VCaP (cell line): ENCODE measurements at regions not wholly inside any gene's neighbourhood (a gene's known extent, or its start where the extent isn't known, plus 50 kb on each side); places are given as distances from the start of the nearest gene placed in this dataset.

Source experiments
- H3K27ac ChIP-seq: fragments of 450-650 bp; 2 replicates; pipeline ENCODE4 v1.5.1; 2017
- TF ChIP-seq, protein P1 (sequence below): fragments of 450-650 bp; conservative IDR thresholded peaks from 2 replicates; pipeline ENCODE4 v1.5.1; 2017; ENCODE audit warnings: mild to moderate bottlenecking, moderate library complexity

DNA sequence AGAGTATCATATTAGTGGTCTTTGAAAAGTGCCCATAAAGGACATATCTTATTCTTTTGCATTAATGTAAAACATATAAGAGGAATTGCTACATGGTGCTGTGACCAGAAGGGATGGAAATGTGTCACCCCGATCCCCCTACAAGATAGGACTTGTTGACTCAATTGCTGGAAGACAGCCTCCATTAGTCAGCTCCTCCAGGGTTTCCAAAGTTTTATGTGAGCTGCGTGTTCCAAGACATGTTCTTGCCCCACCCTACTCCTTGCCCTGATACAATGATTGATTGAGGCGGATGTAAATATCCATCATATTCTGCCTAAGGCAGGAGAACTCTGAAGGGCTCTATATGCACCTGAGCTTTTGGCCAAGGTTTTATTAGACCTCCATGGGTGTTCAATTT lies 541.0 kb upstream of the ZEB2 start:
- TF ChIP-seq, protein P1, sequence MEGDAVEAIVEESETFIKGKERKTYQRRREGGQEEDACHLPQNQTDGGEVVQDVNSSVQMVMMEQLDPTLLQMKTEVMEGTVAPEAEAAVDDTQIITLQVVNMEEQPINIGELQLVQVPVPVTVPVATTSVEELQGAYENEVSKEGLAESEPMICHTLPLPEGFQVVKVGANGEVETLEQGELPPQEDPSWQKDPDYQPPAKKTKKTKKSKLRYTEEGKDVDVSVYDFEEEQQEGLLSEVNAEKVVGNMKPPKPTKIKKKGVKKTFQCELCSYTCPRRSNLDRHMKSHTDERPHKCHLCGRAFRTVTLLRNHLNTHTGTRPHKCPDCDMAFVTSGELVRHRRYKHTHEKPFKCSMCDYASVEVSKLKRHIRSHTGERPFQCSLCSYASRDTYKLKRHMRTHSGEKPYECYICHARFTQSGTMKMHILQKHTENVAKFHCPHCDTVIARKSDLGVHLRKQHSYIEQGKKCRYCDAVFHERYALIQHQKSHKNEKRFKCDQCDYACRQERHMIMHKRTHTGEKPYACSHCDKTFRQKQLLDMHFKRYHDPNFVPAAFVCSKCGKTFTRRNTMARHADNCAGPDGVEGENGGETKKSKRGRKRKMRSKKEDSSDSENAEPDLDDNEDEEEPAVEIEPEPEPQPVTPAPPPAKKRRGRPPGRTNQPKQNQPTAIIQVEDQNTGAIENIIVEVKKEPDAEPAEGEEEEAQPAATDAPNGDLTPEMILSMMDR = no peak
- no peak overlapping the region for H3K27ac ChIP-seq

DNA sequence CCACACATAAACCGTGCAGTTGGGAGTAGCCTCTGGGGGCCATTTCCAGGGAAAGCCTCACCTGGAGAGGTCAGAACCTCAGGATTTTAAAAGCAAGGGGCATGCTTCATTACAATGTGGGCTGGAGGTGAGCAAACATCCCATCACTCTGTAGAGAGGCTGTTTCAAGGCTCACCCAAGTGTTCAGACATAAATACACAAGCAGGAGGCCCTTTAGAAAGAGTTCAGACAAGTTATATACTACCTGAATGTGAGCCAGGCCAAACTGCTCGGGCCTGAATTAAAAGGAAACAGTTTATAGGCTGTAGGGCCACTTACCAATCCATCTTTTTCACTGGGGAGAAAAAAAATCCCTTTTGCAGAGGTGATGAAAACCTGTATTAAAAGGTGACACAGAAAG lies 540.0 kb upstream of the ZEB2 start:
- TF ChIP-seq, protein P1 = no peak
- no peak overlapping the region for H3K27ac ChIP-seq

DNA sequence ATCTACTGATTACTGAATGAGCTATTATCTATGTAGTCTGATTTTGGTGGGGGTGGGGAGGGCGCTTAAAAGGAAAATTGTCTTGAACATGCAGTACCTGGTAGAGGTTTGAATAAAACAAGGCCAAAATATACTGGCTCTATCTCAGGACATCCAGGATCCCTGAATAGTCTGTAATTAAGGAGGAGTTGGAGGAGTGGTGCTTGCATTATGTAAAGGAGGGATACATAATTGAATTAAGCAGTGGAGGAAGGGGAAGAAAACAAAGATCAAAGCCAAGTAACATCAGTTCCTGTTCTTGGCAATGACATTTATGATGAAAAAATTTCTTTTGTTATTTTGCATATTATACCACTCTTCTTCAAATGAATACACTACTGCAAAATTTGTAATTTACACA lies 539.4 kb upstream of the ZEB2 start:
- no peak overlapping the region for H3K27ac ChIP-seq
- TF ChIP-seq, protein P1 = no peak

DNA sequence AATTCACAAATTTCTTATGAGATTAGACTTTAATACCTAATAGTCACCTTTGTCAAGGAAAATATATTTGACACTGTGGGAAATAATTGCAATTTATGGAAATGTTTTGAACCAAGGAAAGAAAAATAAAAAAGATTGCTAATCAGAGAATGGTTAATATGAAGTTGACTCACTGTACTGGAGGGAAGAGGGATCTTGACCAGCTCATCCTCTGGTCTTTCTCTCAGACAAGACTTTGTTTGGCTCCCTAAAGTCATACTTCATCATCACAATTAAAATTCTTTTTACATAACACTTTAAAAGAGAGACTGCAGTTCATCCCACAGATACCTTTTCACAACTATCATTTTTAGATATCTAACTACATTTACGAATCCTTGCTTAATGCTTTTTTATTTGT lies 538.5 kb upstream of the ZEB2 start:
- TF ChIP-seq, protein P1 = no peak
- H3K27ac ChIP-seq = no peak overlapping the region

DNA sequence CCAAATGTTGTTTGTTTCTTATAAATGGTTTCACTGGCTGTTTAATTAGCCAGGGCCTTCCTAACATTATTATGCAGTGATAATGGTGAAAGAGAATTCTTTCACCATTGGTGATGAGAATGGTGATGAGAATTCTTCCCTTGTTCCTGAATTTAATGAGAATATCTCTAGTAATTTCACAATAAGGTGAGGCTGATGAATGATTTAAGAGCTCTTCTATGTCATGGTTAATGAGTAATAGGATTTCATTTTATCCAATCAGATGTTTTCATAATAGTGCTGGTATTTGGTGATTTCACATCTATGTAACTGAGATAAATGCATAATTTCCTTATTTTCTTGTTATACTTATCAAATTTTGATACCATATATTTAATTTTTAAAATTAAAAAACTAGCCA lies 535.7 kb upstream of the ZEB2 start:
- no peak overlapping the region for H3K27ac ChIP-seq
- TF ChIP-seq, protein P1 = no peak

DNA sequence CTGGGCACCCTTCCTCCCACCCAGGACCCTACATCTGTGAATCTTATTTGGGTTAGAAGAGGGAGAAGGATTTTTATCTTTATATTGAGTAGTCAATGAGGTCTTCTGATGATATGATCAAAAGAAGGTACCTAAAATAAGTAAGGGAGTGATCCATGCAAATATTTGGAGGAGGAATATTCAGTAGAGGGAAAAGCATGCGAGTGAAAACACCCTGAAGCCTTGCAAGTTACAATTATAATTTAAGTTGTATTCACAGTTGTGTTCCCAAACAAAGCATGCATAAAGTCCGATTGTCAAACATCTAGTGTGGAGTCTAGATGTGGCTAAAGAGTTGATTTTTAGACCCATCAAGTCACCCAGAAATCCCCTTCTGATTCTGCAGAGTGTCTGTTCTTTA lies 530.2 kb upstream of the ZEB2 start:
- no peak overlapping the region for H3K27ac ChIP-seq
- TF ChIP-seq, protein P1 = no peak

DNA sequence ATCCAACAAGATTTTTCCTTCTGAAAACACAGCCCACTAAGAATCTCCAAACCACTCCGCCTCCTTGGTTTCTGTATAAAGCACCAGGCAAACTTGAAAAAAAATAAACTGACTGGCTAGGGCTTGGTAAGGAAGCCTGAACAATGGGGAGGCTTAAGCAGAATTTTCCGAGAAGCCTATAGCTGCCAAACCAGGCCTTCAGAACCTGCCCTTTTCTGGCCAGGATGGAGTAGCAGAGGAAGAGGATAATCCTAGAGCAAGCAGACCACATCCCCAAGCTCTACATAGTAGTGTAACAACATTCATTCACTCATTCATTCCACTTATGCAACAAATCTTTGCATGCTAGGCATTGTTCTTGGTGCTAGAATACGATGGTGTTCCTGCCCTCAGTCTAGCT lies 529.6 kb upstream of the ZEB2 start:
- TF ChIP-seq, protein P1 = no peak
- H3K27ac ChIP-seq = no peak overlapping the region

DNA sequence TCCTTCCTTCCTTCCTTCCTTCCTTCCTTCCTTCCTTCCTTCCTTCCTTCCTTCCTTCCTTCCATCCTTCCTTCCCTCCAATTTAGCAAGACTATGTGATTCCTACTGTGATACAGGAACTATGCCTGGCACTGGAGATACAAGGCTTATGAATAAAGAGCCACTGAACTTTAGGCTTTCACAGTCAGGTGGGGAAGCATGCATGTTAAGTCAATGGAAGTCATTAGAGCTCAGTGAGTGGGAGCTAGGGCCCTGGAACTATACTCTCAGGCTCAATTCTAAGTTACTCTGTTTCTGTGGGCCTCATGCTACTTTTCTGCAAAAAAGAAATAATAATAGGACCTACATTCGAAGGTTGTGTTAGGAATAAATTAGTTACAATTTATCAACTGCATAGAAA lies 527.6 kb upstream of the ZEB2 start:
- H3K27ac ChIP-seq = no peak overlapping the region

More for the DNA sequence above, 527.6 kb upstream of the ZEB2 start:
- TF ChIP-seq, protein P1 = no peak
